Erythroblast (primary cell): ENCODE measurements at regions not wholly inside any gene's neighbourhood (a gene's known extent, or its start where the extent isn't known, plus 50 kb on each side); places are given as distances from the start of the nearest gene placed in this dataset.

ENCODE experiments used
- GATA1 ChIP-seq: IDR thresholded peaks from 2 replicates; pipeline ENCODE4 v1.6.1; 2011; ENCODE audit warnings: low read depth, mild to moderate bottlenecking, control low read depth, low read length, moderate library complexity
- POLR2A ChIP-seq: IDR thresholded peaks from 2 replicates; pipeline ENCODE4 v1.6.1; 2011; ENCODE audit warnings: mild to moderate bottlenecking, low read length

GRCh38 chr1:239170828-239171227 is 215.5 kb upstream of the CHRM3 start:
- no peak for TF ChIP-seq POLR2A
- no peak for TF ChIP-seq GATA1
